Trophoblast cell (in vitro differentiated cells and primary cell): ENCODE measurements at regions not wholly inside any gene's neighbourhood (a gene's known extent, or its start where the extent isn't known, plus 50 kb on each side); places are given as distances from the start of the nearest gene placed in this dataset.
A peak's percentile ranks its signal among the peaks of the same experiment; 100 is the strongest.
"Not testable (repeated sequence)": the region's sequence is repeated elsewhere in the genome, so short reads cannot be mapped to it uniquely, and the experiment has no call there.

Experiments used
- DNase-seq, 2 donors: peaks; one replicate each; pipeline ENCODE4 v3.0.0-alpha.2; 2016
- H2AFZ ChIP-seq: 2 replicates; pipeline ENCODE4 v1.6.1; 2013; ENCODE audit warnings: low read length, moderate library complexity, mild to moderate bottlenecking; ENCODE audit not compliant: insufficient read depth, poor library complexity
- H2AK5ac ChIP-seq: 2 replicates; pipeline ENCODE4 v1.6.1; 2013; ENCODE audit warnings: mild to moderate bottlenecking, low read length
- H2BK120ac ChIP-seq: 2 replicates; pipeline ENCODE4 v1.6.1; 2013; ENCODE audit warnings: low read length, mild to moderate bottlenecking, moderate library complexity; ENCODE audit not compliant: insufficient read depth, poor library complexity
- H2BK12ac ChIP-seq: 2 replicates; pipeline ENCODE4 v1.6.1; 2013; ENCODE audit warnings: mild to moderate bottlenecking, low read length, moderate library complexity
- H2BK5ac ChIP-seq: 2 replicates; pipeline ENCODE4 v1.6.1; 2013; ENCODE audit warnings: low read length, low read depth, moderate library complexity, mild to moderate bottlenecking; ENCODE audit not compliant: poor library complexity
- H3K14ac ChIP-seq: 2 replicates; pipeline ENCODE4 v1.6.1; 2013; ENCODE audit warnings: mild to moderate bottlenecking, low read length
- H3K18ac ChIP-seq: 2 replicates; pipeline ENCODE4 v1.6.1; 2013; ENCODE audit warnings: mild to moderate bottlenecking, low read length
- H3K23ac ChIP-seq: 2 replicates; pipeline ENCODE4 v1.6.1; 2013; ENCODE audit warnings: low read length
- H3K27ac ChIP-seq: 2 replicates; pipeline ENCODE4 v1.5.1; 2013; ENCODE audit warnings: low read depth, mild to moderate bottlenecking, inconsistent platforms, low read length, moderate library complexity
- H3K27me3 ChIP-seq: 2 replicates; pipeline ENCODE4 v1.6.1; 2013; ENCODE audit warnings: inconsistent platforms, mild to moderate bottlenecking, low read length, moderate library complexity; ENCODE audit not compliant: insufficient read depth
- H3K36me3 ChIP-seq, 2 experiments: 1 replicate in 1 of 2; 2 replicates in 1 of 2; pipeline ENCODE4 v1.6.1; 2013; ENCODE audit warnings: low read length in 2 of 2, mild to moderate bottlenecking in 2 of 2, moderate library complexity in 1 of 2; ENCODE audit not compliant: insufficient read depth in 2 of 2, control insufficient read depth in 1 of 2
- H3K4ac ChIP-seq: 2 replicates; pipeline ENCODE4 v1.6.1; 2013; ENCODE audit warnings: low read depth, mild to moderate bottlenecking, low read length, moderate library complexity
- H3K4me1 ChIP-seq, 2 experiments: 1 replicate in 1 of 2; 2 replicates in 1 of 2; pipeline ENCODE4 v1.6.1; 2013; ENCODE audit warnings: low read length in 2 of 2, mild to moderate bottlenecking in 2 of 2, moderate library complexity in 1 of 2; ENCODE audit not compliant: insufficient read depth in 2 of 2, control insufficient read depth in 1 of 2
- H3K4me2 ChIP-seq: 2 replicates; pipeline ENCODE4 v1.6.1; 2013; ENCODE audit warnings: inconsistent platforms, mild to moderate bottlenecking, low read length, moderate library complexity
- H3K4me3 ChIP-seq: 2 replicates; pipeline ENCODE4 v1.5.1; 2013; ENCODE audit warnings: mild to moderate bottlenecking, low read depth, low read length, inconsistent platforms
- H3K79me1 ChIP-seq: one replicate; pipeline ENCODE4 v1.6.1; 2013; ENCODE audit warnings: low read length
- H3K79me2 ChIP-seq: 2 replicates; pipeline ENCODE4 v1.6.1; 2013; ENCODE audit warnings: low read length, mild to moderate bottlenecking; ENCODE audit not compliant: control insufficient read depth, insufficient read depth, poor library complexity
- H3K9ac ChIP-seq: 2 replicates; pipeline ENCODE4 v1.6.1; 2013; ENCODE audit warnings: mild to moderate bottlenecking, low read length
- H3K9me3 ChIP-seq: 2 replicates; pipeline ENCODE4 v1.6.1; 2013; ENCODE audit warnings: low read depth, mild to moderate bottlenecking, control low read depth, inconsistent platforms, low read length; ENCODE audit not compliant: insufficient read depth
- H4K12ac ChIP-seq: 2 replicates; pipeline ENCODE4 v1.6.1; 2013; ENCODE audit warnings: low read depth, mild to moderate bottlenecking, low read length, moderate library complexity
- H4K8ac ChIP-seq: 2 replicates; pipeline ENCODE4 v1.6.1; 2013; ENCODE audit warnings: low read depth, mild to moderate bottlenecking, low read length, moderate library complexity
- H4K91ac ChIP-seq: one replicate; pipeline ENCODE4 v1.6.1; 2013; ENCODE audit warnings: low read depth, mild to moderate bottlenecking, low read length, moderate library complexity
- WGBS: extraction: QIAGEN DNeasy Blood & Tissue Kit; methylation state at CpG from one replicate; pipeline ENCODE4 v1.1.7; 2013; ENCODE audit warnings: missing lambda C conversion rate; ENCODE audit not compliant: insufficient read length, insufficient coverage; ENCODE audit errors: extremely low coverage; 5-methylcytosine and 5-hydroxymethylcytosine counted together

- no peak overlapping the region for H3K18ac ChIP-seq
- H3K27ac ChIP-seq = no peak overlapping the region
- no peak overlapping the region for H4K12ac ChIP-seq
- no peak overlapping the region for H4K8ac ChIP-seq
- no peak overlapping the region for H2AK5ac ChIP-seq
- no peak overlapping the region for H3K14ac ChIP-seq
- no peak for DNase-seq
- H2BK12ac ChIP-seq = no peak overlapping the region
- no peaks in the 10 kb centered on the region for H3K27me3 ChIP-seq
- no peaks in the 10 kb centered on the region for H3K79me2 ChIP-seq
- WGBS = no CpG with 5 or more reads among the region's 1 CpG
- no peaks in the 10 kb centered on the region for H3K9me3 ChIP-seq
- H3K4me3 ChIP-seq = no peak overlapping the region
- H2BK5ac ChIP-seq = no peak overlapping the region
- no peak overlapping the region for H4K91ac ChIP-seq
- H3K23ac ChIP-seq = no peak overlapping the region
- H2AFZ ChIP-seq = no peak overlapping the region
- H2BK120ac ChIP-seq = no peak overlapping the region
- no peak overlapping the region for H3K4me2 ChIP-seq
- H3K4me1 ChIP-seq = peaks cover 2% of the 10 kb centered on the region in 2 experiments
- no peak overlapping the region for H3K4ac ChIP-seq
- no peaks in the 10 kb centered on the region for H3K79me1 ChIP-seq
- peaks cover 0 to 2% of the 10 kb centered on the region in 2 experiments for H3K36me3 ChIP-seq
- no peak overlapping the region for H3K9ac ChIP-seq
Measured at GRCh38 chr1:81183553-81183952, 617.2 kb upstream of the ADGRL2 start.

GRCh38 chr1:81183051-81183450, 617.7 kb upstream of the ADGRL2 start:
- H3K27ac ChIP-seq = no peak overlapping the region
- no peak overlapping the region for H2BK5ac ChIP-seq
- no peak overlapping the region for H4K8ac ChIP-seq
- H3K36me3 ChIP-seq = peaks cover 0 to 2% of the 10 kb centered on the region in 2 experiments
- no peak overlapping the region for H2AK5ac ChIP-seq
- no CpG with 5 or more reads among the region's 6 CpGs for WGBS
- no peak overlapping the region for H3K4ac ChIP-seq
- no peak overlapping the region for H3K14ac ChIP-seq
- H4K12ac ChIP-seq = no peak overlapping the region
- H3K18ac ChIP-seq = no peak overlapping the region
- no peak overlapping the region for H3K23ac ChIP-seq
- no peak overlapping the region for H3K4me3 ChIP-seq
- H4K91ac ChIP-seq = no peak overlapping the region
- H2BK12ac ChIP-seq = no peak overlapping the region
- H2AFZ ChIP-seq = no peak overlapping the region
- no peak overlapping the region for H3K9ac ChIP-seq
- no peaks in the 10 kb centered on the region for H3K79me1 ChIP-seq
- no peaks in the 10 kb centered on the region for H3K27me3 ChIP-seq
- no peak overlapping the region for H2BK120ac ChIP-seq
- no peak overlapping the region for H3K4me2 ChIP-seq
- H3K79me2 ChIP-seq = no peaks in the 10 kb centered on the region
- H3K9me3 ChIP-seq = no peaks in the 10 kb centered on the region
- no peak for DNase-seq
- peaks cover 2% of the 10 kb centered on the region in 2 experiments for H3K4me1 ChIP-seq

- no peak overlapping the region for H4K8ac ChIP-seq
- H3K23ac ChIP-seq = no peak overlapping the region
- no peak overlapping the region for H3K4me3 ChIP-seq
- peaks cover 5 to 7% of the 10 kb centered on the region in 2 experiments for H3K4me1 ChIP-seq
- no peak overlapping the region for H3K14ac ChIP-seq
- peaks cover 0 to 2% of the 10 kb centered on the region in 2 experiments for H3K36me3 ChIP-seq
- no peak overlapping the region for H2BK12ac ChIP-seq
- no peaks in the 10 kb centered on the region for H3K27me3 ChIP-seq
- H3K18ac ChIP-seq = no peak overlapping the region
- H2BK120ac ChIP-seq = no peak overlapping the region
- no peak overlapping the region for H2BK5ac ChIP-seq
- H3K4me2 ChIP-seq = no peak overlapping the region
- H2AK5ac ChIP-seq = no peak overlapping the region
- H4K12ac ChIP-seq = no peak overlapping the region
- no CpG with 5 or more reads among the region's 1 CpG for WGBS
- peaks cover 2% of the 10 kb centered on the region for H3K79me1 ChIP-seq
- no peaks in the 10 kb centered on the region for H3K9me3 ChIP-seq
- no peaks in the 10 kb centered on the region for H3K79me2 ChIP-seq
- H3K27ac ChIP-seq = no peak overlapping the region
- H3K9ac ChIP-seq = no peak overlapping the region
- no peak overlapping the region for H2AFZ ChIP-seq
- H3K4ac ChIP-seq = no peak overlapping the region
- H4K91ac ChIP-seq = no peak overlapping the region
- peak; percentile 81 to 93 for DNase-seq
Measured at GRCh38 chr1:81179242-81179641, 621.5 kb upstream of the ADGRL2 start.

GRCh38 chr1:81178431-81179093, 622.2 kb upstream of the ADGRL2 start:
- not testable (repeated sequence) for H4K8ac ChIP-seq, H3K9me3 ChIP-seq, H3K27me3 ChIP-seq, H3K79me1 ChIP-seq, H2AFZ ChIP-seq, H3K79me2 ChIP-seq, H3K23ac ChIP-seq, DNase-seq, H3K4me3 ChIP-seq, H3K14ac ChIP-seq, H3K36me3 ChIP-seq, H3K4me1 ChIP-seq, H3K4me2 ChIP-seq, H3K9ac ChIP-seq, H3K27ac ChIP-seq, H2BK5ac ChIP-seq, H4K12ac ChIP-seq, H3K4ac ChIP-seq, H3K18ac ChIP-seq, H2AK5ac ChIP-seq, H4K91ac ChIP-seq, H2BK120ac ChIP-seq, H2BK12ac ChIP-seq
- no CpG with 5 or more reads among the region's 30 CpGs for WGBS
